Femur (tissue), 1 donor: ENCODE measurements at regions not wholly inside any gene's neighbourhood (a gene's known extent, or its start where the extent isn't known, plus 50 kb on each side); places are given as distances from the start of the nearest gene placed in this dataset.
A peak's percentile ranks its signal among the peaks of the same experiment; 100 is the strongest.
"Not testable (repeated sequence)": the region's sequence is repeated elsewhere in the genome, so short reads cannot be mapped to it uniquely, and the experiment has no call there.

ENCODE experiments used
- DNase-seq: peaks from one replicate; pipeline ENCODE4 v3.0.0-alpha.2; 2017

DNA sequence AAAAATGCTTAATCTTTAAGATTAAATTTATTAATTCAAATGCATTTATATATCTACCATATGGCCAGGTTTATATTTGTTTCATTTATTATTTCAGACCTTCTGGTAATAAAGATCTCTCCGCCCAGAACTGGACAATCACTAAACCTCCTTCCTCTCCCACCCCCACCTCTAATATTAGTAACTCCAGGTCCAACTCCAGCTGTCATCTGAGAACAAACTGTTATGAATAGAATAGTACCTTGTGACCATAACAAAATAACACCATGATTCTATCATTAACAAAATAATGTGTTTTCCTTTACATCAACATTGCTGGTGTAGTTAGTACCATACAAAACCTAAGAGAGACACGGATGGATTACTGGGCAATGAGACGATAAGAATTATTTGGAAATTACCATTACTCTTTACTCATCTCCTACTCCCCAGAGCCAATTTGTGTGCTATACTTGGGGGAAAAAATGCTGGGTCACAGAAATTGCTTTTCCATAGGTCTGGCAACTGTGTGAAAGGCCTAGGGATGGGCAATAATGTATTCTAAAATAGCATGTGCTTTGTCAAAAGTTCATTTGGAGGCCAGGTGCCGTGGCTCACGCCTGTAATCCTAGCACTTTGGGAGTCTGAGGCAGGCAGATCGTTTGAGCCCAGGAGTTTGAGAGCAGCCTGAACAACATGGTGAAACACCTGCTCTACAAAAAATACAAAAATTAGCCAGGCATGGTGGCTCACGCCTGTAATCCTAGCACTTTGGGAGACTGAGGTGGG, 186.1 kb downstream of the ENC1 start:
- DNase-seq: no peak

DNA sequence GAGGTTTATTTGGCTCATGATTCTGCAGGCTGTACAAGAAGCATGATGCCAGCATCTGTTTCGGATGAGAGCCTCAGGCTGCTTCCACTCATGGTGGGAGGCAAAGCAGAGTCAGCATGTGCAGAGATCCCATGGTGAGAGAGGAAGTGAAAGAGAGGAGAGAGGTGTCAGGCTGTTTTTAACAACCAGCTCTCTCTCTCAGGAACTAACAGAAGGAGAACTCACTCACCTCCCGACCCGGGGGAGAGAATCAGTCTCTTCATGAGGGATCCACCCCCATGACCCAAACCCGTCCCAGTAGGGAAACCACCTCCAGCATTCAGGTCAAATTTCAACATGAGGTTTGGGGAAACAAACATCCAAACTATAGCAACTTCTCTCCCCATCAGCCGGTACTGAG, 187.7 kb downstream of the ENC1 start:
- no peak for DNase-seq

DNA sequence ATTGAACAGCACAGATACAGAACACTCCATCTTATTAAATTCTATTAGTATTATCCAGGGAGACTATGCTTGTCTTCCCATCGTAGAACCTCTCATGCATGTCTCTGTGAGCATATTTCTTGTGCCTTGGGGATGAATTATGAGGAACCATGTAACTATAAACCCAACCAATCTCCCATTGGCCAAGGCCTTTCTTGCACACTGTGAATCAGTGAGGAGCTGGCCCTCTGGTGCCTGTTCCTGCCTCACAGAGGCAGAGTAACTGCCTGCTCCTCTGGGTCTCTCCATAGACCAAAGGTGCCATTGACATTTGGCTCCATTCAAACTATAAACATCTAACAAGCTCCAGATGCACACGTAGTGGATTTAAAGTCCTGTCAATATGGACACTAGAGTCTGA, 190.4 kb downstream of the ENC1 start:
- no peak for DNase-seq

DNA sequence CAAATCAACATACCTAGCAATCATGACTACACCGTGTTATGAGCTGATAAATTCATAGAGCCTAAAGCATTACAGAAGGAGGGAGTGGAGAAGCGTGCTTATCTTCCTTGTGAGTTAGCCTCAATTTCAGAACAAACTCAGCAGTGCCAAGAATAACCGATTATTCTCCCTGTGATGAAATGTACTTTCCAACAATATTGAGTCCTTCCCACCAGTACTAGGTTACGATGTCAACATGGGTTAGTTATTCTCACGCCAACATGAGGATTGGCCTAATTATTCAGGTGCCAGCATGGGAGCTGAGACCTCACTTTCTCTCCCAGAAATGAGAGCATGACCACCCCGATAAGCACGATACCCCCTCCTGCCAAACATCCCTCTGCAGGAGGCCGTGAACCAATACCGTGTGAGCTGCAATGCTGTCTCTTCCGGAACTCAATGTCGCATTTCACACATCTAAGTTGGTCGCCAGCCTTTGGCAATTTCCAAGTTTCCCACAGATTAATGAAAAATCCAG, 193.7 kb downstream of the ENC1 start:
- peak; percentile 35 for DNase-seq

DNA sequence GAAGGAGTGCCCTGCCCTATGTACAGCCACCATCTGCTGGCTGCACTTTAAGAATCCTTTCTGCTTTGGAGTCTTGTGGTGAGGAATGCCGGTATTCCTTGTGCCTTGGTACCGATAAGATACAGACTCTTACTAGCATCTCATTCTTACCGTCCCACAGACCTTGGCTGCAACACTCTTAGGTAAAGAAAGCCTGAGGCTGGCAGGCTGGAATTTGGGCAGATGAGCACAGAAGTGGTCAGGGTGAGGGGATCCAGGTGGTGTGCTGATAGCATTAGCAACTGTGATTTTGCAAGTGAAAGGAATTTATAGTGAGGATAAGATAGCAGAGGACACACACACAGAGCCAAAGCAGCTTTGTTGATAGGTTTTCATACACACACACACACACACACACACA, 198.1 kb downstream of the ENC1 start:
- no peak for DNase-seq

DNA sequence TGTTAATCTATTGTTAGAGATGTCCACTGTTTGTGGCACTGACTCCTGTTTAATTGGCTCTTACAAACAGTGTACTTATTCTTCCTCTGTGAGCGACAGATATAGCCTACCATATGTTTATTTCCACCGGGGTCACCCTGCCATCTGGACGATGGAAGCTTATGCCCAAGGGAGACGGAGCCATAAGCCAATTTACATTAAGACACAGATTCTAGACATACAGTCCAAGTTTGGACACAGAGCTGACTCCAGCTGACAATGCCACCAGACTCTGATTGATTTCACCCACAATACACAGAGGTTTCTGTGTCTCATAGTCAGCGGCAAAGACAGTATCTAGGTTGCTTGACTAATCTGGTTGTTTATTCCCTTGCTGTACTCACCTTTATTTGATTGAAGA, 198.9 kb downstream of the ENC1 start:
- DNase-seq: no peak

DNA sequence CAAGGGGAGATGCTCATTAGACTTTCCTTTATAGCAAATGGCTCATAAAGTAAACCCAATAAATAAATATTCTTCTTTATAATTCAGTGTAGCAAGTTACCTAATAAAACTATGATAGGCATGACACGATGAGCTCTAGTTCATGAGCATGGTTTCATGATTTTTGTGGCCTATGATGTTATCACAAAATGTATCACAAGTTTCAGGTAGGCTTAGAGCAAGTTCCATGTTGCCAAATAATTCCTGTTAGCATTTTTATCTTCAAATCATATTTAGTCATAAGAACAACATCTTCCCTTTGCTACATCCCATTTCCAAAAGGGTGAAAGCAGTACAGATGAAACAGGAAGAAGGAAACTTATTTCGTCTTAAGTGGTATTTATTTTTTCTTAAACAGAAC, 200.2 kb downstream of the ENC1 start:
- DNase-seq: no peak

DNA sequence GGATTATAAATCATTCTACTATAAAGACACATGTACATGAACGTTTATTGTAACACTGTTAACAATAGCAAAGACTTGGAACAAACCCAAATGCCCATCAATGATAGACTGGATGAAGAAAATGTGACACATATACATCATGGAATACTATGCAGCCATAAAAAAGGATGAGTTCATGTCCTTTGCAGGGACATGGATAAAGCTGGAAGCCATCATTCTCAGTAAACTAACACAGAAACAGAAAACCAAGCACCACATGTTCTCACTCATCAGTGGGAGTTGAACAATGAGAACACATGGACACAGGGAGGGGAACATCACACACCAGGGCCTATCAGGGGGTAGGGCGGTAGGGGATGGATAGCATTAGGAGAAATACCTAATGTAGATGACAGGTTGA, 202.7 kb downstream of the ENC1 start:
- DNase-seq: not testable (repeated sequence)

DNA sequence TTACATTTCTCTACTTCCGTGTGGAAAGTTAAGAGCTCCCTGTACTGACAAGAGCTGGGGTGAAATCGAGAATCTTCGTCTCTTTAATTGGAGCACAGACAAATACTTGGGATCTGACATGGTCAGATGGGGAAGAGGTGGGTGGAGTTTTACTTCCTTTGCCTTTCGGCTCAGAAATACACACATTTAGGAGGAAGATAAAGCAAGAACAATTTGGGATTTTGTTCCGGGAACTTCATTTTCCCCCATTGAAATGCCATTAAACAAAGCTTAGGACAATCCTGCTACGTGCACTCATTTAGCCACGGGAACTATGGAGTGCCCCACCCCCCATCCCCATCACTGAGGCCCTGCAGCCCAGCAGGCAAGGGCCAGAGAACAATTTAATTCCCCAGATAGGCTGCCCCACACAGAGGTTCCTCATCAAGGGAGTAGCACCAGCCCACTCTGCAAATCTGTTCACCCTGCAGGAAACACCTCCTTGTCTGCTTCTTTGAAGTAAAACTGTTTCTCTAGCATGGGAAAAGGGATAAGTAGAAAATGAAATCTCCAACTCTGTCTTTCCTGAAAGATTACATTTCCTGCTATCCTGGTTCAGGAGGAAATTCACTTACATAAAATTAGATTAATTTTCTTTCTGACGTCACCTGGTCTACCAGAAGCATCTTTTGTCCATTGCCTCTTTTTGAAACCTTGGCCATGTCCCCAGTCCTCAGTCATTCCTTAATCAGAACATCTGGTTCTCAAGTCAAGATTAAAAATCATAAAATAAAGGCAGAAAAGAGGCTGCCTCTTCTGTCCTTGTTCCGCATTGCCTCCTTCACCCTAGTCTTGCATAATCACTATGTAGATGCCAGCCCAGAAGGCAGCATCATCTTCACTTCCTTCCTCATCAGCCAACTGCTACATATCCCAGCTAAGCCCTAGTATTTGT, 206.4 kb downstream of the ENC1 start:
- no peak for DNase-seq

DNA sequence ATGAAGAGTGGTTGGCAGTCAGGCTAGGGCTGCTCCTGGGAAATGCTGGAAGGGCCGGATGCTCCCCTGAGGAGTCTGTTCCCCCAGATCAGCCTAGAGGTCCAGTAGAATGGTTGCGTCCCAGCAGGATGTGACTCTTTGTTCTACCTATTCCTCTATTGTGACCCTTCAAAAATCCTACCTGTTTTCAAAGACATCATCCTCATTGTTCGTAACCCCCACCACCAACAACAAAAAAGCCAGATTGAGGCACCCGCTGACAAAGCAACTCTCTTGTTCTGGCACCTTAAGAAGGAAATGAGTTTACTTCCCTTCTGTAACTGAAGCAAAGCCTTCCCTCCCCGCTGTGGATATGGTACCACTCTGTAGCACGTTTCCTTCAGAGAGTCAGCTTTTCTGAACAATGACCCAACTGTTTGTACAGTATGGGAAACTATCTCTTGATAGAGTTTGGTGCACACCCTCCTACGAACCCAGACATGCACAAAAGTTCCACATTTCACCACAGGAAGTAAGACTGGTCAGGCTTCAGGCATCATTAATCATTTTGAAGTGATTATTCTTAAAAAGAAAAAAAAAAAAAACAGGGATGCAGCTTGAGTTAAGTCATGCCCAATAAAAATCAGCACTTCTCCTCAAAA, 207.2 kb downstream of the ENC1 start:
- no peak for DNase-seq

DNA sequence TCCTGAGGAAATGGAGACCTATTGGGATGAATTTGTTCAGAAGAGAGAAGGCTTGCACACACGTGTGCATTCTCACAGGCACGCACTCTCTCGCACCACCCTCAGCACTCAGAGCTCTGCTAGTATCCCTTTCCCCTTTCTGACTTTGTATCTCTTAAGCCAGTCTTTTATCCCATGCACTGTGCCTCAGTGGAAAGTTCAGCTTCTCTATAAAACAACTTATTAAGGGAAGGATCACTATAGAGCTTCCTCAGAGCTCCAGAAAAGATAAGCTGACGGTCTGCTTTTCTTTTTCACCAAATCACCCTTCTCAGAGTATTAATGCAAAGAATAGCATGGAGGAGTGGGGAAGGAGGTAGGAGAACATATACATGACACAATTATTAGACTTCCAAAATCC, 207.8 kb downstream of the ENC1 start:
- DNase-seq: no peak

DNA sequence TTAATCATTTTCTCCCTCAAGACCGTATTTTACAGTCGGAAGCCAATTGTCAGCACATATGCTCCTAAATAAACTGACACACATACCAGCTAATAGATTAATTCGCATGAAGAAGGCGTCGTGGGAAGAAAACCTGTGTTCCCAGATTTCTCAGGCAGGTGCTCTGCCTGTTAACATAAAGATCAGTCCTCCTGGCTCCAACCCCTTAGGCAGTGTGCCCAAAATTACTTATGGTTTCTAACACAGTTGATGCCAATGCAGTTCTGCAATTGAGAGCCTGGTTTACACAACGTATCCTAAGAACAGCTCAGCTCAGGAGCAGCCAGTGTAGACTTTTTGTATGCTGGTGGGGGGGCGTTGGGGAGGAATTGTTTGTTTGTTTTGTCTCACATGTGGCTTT, 208.3 kb downstream of the ENC1 start:
- DNase-seq: no peak

DNA sequence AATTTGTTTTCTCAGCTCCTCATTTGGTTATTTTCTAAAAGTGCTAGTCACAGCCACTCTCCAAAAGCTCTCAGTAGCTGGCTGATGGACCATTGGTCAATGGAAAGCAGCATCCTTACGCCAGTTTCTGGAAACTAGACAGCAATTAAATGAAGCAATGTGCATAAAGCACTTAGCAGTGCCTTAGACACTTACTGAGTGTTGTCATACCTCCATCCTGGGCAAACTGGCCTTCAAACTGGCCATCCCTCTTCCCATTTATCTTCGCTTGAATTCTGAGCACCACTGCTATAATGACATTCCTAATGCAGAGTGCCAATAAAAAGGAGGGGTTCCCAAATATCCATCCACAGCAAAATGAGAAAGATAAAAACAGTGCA, 209.2 kb downstream of the ENC1 start:
- no peak for DNase-seq

DNA sequence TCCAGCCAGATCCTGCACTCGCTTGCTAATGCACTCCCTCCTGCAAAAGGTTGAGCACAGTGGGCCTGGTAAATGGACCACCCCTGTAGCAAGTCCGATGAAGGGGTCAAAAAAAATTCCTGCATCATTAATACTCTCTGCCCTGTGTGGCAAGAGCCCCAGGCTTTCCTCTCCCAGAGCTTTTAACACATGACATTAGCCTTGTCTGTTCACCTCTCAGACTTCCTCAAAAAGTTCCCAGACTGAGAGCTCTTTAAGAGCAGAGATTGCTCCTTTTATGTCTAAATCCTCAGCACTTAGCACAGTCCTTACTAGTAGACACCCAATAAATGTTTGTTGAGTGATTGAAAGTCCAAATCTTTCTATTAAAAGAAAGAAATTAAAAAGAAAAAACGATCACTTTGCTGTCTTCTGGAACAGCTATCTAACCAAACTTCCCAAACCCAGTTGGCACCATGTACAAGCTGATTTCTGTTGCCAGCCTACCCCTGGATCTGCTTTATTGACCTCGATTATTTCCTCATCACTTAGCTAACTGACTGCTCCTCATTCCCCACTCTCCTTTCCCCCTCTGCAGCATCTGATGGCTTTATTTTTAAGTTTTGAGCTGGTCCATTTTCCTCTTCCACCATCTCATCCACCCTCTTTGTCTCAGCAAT, 209.8 kb downstream of the ENC1 start:
- no peak for DNase-seq

DNA sequence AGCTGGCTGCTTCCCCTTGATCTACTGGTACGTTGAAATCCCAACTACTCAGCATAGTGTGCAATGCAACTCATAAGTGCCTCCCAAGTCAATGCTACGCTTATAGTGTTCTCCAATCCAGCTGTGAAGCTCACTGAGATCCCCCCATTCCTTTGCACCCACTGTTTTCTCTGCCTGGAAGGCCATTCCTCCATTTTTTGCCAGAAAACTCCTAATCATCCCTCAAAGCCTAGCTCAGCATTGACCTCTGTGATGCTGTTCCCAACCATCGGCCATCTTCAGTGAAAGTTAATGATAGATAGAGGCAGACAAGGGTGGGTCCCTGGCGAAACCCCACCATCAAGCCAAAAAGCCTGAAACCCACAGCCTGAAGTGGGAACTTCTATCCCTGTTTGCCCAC, 211.0 kb downstream of the ENC1 start:
- DNase-seq: no peak

DNA sequence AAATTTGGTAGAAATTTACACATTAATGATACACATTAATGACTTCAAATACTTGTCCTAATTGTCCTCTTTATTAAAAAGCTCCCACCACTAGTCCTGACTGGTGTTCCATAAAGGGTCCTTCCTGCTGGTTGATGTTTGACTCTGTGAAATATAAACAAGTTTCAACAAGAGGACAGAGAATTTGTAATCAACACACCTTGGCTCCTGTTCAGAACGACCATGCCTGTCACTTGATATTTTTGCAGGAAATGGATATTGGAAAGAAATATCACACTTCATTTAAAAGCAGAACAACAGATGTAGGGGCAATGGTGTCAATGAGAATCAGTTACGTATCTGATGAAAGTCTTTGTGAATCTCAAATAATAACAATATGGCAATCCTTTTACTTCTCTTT, 211.7 kb downstream of the ENC1 start:
- no peak for DNase-seq

DNA sequence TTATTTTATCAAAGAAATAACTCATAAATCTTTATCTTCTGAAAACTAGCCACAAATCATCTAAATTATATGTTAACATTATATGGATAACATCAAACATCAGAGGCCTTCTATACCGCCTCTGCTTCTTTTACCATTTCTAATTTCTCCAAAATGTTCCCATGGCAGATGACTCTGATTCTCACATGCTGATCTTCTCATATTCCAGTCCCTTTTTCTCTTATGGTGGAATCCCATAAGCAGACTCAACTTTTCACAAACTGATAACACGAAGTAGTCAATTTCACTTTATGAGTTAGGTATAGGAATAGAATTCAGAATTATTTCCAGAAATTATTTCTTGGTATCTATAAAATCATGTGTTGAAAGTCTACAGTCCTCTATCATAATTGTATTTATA, 212.3 kb downstream of the ENC1 start:
- no peak for DNase-seq

DNA sequence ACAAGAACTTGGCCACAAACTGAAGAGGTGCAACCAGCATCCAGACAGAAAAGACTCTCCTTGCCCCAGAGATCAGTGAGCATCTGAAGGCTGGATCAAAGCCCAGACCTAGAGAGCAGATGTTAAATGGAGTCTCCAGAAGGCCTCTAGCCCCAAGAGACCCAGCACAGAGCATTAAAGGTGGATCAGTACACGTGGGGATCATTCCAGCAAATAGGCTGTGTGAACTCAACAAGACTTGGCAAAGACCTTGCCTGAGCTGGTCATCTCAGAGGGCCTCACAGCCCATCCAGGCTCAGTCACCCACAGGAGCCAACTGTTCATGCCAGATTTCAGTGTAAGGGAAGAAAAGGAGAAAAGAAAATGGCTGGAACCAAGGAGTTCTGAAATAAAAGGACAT, 214.0 kb downstream of the ENC1 start:
- DNase-seq: no peak

DNA sequence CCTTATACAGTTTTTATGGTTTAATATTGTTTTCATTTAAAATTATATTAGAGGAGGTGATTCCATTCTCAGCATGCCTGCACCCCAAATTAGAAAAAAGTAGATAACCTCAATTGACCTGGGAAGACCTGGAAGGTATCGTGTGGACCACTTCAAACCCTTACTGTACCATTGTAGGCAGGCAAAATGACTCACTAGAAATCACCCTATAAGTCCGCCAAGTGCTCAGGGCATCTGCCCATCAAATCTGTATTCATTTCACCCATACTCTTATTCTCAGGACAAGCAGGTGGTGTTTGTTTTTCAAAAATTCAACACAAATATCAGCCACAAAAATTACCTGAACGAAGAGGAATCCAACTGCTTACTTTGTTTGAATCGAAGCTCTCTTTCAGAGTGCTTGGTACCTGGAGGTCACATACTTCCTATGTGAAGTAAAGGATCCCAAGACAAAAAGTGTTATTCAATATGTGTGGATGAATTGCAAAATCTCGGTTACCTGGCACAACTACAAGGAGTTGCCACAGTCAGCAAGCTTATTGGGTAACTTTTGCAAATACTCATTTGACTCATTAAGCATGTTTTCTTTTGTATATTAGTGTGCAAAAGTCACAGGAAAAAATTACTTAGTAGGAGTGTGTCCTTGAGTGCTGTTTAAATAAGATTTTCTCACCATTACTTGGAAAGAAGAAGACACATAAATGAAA, 216.2 kb downstream of the ENC1 start:
- DNase-seq: no peak

DNA sequence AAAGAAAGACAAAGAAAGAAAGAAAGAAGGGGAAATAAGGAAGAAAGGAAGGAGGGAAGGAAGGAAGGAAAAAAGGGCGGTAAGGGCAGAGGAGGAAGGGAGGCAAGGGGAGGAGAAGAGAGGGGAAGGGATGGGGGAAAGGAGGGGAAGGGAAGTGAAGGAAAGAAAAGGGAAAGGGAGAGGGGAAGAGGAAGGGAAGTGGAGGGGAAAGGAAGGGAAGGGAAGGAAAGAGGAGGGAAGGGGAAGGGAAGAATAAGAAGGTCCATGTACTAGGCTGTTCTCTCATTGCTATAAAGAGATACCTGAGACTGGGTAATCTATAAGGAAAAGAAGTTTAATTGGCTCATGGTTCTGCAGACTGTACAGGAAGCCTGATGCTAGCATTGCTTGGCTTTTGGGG, 217.1 kb downstream of the ENC1 start:
- DNase-seq: no peak

DNA sequence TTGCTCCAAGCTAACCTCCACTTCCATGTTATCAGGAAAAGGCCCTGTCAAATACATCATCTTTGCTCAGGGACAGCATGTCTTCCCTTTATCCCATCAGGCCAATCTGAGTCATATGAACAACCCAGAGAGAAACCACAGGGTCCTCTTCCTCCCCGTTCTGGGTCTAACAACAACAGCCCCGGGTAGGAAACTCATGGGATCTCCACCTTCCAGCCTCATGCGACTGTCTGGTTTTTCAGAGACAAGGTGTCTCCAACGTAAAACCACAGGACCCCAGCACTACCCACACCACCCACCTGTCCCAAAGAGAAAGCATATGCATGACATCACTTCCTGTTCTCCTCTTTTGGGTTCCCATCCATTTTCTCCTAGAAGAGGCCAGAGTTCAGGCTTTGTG, 217.9 kb downstream of the ENC1 start:
- no peak for DNase-seq

DNA sequence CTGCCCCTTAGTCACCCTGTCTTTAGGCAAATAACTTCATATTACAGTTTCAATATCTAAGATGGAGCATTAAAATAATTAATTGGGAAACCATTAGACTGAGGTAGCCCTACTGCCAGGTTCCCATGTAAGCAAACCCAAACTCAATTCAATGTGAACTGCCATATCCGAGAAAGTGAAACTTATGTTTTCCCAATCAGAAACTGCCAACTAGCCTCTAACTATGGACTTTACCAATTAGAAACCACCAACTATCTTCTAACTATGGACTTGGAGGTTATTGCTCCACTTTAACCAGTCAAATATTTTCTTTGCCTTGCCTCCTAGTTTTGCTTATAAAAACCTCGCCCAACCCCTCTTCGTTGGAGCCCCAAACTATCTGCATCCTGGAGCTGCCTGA, 218.5 kb downstream of the ENC1 start:
- no peak for DNase-seq
